NCI-H82 (cell line): ENCODE measurements at regions not wholly inside any gene's neighbourhood (a gene's known extent, or its start where the extent isn't known, plus 50 kb on each side); places are given as distances from the start of the nearest gene placed in this dataset.
"Not testable (repeated sequence)": the region's sequence is repeated elsewhere in the genome, so short reads cannot be mapped to it uniquely, and the experiment has no call there.

ENCODE experiments used
- DNase-seq: peaks from one replicate; lab custom pipeline; 2025; lab: John Stamatoyannopoulos, UW

GRCh38 chrX:79026742-79027141 lies 81.6 kb downstream of the P2RY10 start:
- DNase-seq: not testable (repeated sequence)

GRCh38 chrX:79035421-79035820 lies 90.2 kb downstream of the P2RY10 start:
- DNase-seq: no peak

GRCh38 chrX:79036157-79036880 lies 91.1 kb downstream of the P2RY10 start:
- no peak for DNase-seq

GRCh38 chrX:79065696-79066095 lies 78.8 kb upstream of the GPR174 start:
- DNase-seq: no peak

- DNase-seq: no peak
Measured at GRCh38 chrX:79078114-79078513, 66.4 kb upstream of the GPR174 start.

- DNase-seq: no peak
Measured at GRCh38 chrX:79079477-79079876, 65.0 kb upstream of the GPR174 start.

- no peak for DNase-seq
Measured at GRCh38 chrX:79080141-79080540, 64.3 kb upstream of the GPR174 start.

GRCh38 chrX:79081895-79082512 lies 62.5 kb upstream of the GPR174 start:
- peak; percentile 40 for DNase-seq

- DNase-seq: no peak
Measured at GRCh38 chrX:79082899-79083298, 61.6 kb upstream of the GPR174 start.

GRCh38 chrX:79084923-79085322 lies 59.6 kb upstream of the GPR174 start:
- no peak for DNase-seq

GRCh38 chrX:79089896-79090584 lies 54.4 kb upstream of the GPR174 start:
- DNase-seq: no peak

- no peak for DNase-seq
Measured at GRCh38 chrX:79094075-79094832, 50.2 kb upstream of the GPR174 start.
